NT2/D1 (cell line): ENCODE measurements at regions not wholly inside any gene's neighbourhood (a gene's known extent, or its start where the extent isn't known, plus 50 kb on each side); places are given as distances from the start of the nearest gene placed in this dataset.

Experiments used
- DNase-seq: peaks from one replicate; pipeline ENCODE4 v3.0.0-alpha.2; 2011; ENCODE audit warnings: low read depth, low spot score
- H3K27me3 ChIP-seq: 2 replicates; pipeline ENCODE4 v1.6.0; 2011; ENCODE audit warnings: mild to moderate bottlenecking; ENCODE audit not compliant: insufficient read length, insufficient read depth
- H3K36me3 ChIP-seq: 2 replicates; pipeline ENCODE4 v1.6.1; 2011; ENCODE audit warnings: mild to moderate bottlenecking, low read length, mixed read lengths; ENCODE audit not compliant: insufficient read depth, insufficient read length
- H3K4me1 ChIP-seq: 2 replicates; pipeline ENCODE4 v1.5.1; 2011; ENCODE audit not compliant: insufficient read depth, insufficient read length
- H3K4me3 ChIP-seq: 2 replicates; pipeline ENCODE4 v1.5.1; 2011; ENCODE audit warnings: low read depth; ENCODE audit not compliant: insufficient read length
- H3K9ac ChIP-seq: 2 replicates; pipeline ENCODE4 v1.6.0; 2011; ENCODE audit warnings: low read depth; ENCODE audit not compliant: insufficient read length
- H3K9me3 ChIP-seq: 2 replicates; pipeline ENCODE4 v1.5.1; 2011; ENCODE audit warnings: mild to moderate bottlenecking, low read length; ENCODE audit not compliant: insufficient read depth
- SUZ12 ChIP-seq: IDR thresholded peaks from 2 replicates; pipeline ENCODE4 v1.6.1; 2011; ENCODE audit not compliant: insufficient read length, insufficient read depth; ENCODE audit errors: extremely low read depth
- YY1 ChIP-seq: IDR thresholded peaks from 2 replicates; pipeline ENCODE4 v1.6.1; 2011; ENCODE audit not compliant: insufficient read length, insufficient read depth
- ZNF274 ChIP-seq: IDR thresholded peaks from 2 replicates; pipeline ENCODE4 v1.6.1; 2011; ENCODE audit warnings: mild to moderate bottlenecking, low read depth, low read length

GRCh38 chr17:77755410-77755963 is 203.0 kb upstream of the TNRC6C start:
- H3K4me1 ChIP-seq, result peaks cover 5% of the 10 kb centered on the region
- peaks cover 7% of the 10 kb centered on the region; the same call in 1 of the 2 replicates for H3K9me3 ChIP-seq
- H3K9ac ChIP-seq, result no peak overlapping the region
- TF ChIP-seq YY1, result no peak
- TF ChIP-seq ZNF274, result no peak
- TF ChIP-seq SUZ12, result no peak
- H3K27me3 ChIP-seq, result no peaks in the 10 kb centered on the region
- H3K4me3 ChIP-seq, result no peak overlapping the region
- no peak for DNase-seq
- no peaks in the 10 kb centered on the region for H3K36me3 ChIP-seq

GRCh38 chr17:77756028-77756427 is 202.5 kb upstream of the TNRC6C start:
- H3K4me1 ChIP-seq, result peaks cover 5% of the 10 kb centered on the region
- no peaks in the 10 kb centered on the region for H3K27me3 ChIP-seq
- peaks cover 7% of the 10 kb centered on the region; the same call in 1 of the 2 replicates for H3K9me3 ChIP-seq
- H3K4me3 ChIP-seq, result no peak overlapping the region
- no peak for DNase-seq
- H3K36me3 ChIP-seq, result no peaks in the 10 kb centered on the region
- no peak for TF ChIP-seq YY1
- no peak for TF ChIP-seq ZNF274
- TF ChIP-seq SUZ12, result no peak
- no peak overlapping the region for H3K9ac ChIP-seq

DNA sequence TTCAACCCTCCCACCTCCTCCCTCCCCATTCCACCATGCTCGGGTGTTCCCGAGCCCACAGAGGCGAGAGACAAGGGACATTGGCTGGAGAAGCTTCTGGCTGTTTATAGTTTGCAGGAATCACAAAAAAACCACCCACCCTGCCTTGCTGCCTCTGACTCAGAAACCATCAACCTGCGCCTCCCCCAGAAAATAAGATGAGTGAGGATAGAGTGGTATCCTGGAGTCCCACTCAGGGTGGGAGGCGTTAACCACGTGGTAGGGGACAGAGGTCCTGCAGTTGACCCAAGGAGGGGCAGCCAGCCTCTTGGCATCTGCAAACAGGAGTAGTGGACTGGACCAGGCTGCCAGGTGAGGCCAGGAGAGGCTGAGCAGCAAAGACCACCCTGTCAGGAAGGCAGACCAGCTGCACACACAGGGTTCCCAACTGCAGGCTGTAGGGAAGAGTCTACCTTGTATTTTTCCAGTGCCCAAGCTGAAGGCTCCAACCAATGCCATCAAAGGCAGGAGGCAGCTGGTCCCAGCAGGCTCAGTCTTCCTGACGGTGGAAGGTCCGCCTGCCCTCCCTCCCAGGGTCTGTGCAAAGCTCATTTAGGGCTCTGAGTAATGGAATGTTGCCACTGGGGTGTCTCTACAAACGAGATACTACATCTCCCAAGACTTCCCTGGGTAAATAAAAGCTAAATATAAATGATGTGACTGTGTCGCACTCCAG is 201.5 kb upstream of the TNRC6C start:
- no peak for DNase-seq
- no peaks in the 10 kb centered on the region for H3K27me3 ChIP-seq

GRCh38 chr17:77757561-77757898 is 201.0 kb upstream of the TNRC6C start:
- no peak for DNase-seq
- Histone ChIP-seq H3K4me3 (no peak overlapping the region), H3K4me1 (peaks cover 5% of the 10 kb centered on the region), H3K36me3 (no peaks in the 10 kb centered on the region), H3K9me3 (peaks cover 7% of the 10 kb centered on the region; the same call in 1 of the 2 replicates), H3K27me3 (no peaks in the 10 kb centered on the region), H3K9ac (no peak overlapping the region)
- TF ChIP-seq ZNF274 (no peak), SUZ12 (no peak), YY1 (no peak)

More for the DNA sequence above, 201.5 kb upstream of the TNRC6C start:
- no peak for TF ChIP-seq SUZ12
- no peak for TF ChIP-seq ZNF274
- no peak for TF ChIP-seq YY1
- H3K4me3 ChIP-seq, result no peak overlapping the region
- H3K9me3 ChIP-seq, result peaks cover 7% of the 10 kb centered on the region; the same call in 1 of the 2 replicates
- no peaks in the 10 kb centered on the region for H3K36me3 ChIP-seq
- peaks cover 5% of the 10 kb centered on the region for H3K4me1 ChIP-seq
- H3K9ac ChIP-seq, result peak overlapping the region; percentile 8

DNA sequence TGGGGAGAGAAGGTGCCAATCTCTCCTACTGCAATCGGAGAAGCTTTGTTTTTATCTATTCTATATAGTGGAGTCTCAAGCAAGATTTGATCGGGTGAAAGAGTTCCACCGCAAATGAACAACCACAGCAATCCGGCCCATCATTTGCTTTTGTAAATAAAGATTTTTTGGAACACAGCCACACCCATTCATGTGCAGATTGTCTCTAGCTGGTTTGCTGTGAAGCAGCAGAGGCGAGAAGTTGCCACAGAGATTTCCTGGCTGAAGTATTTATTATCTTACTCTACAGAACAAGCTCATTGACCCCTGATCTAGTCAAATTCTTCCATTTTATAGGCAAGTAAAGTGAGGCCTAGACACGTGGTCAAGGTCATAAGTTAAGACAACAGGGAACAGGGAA is 195.5 kb upstream of the TNRC6C start:
- Histone ChIP-seq H3K27me3 (no peaks in the 10 kb centered on the region), H3K36me3 (no peaks in the 10 kb centered on the region), H3K4me3 (no peak overlapping the region), H3K9ac (no peak overlapping the region), H3K4me1 (no peaks in the 10 kb centered on the region), H3K9me3 (no peaks in the 10 kb centered on the region)
- no peak for DNase-seq
- TF ChIP-seq YY1 (no peak), SUZ12 (no peak), ZNF274 (no peak)

- no peaks in the 10 kb centered on the region for H3K4me1 ChIP-seq
- H3K9me3 ChIP-seq, result no peaks in the 10 kb centered on the region
- no peak overlapping the region for H3K4me3 ChIP-seq
- H3K9ac ChIP-seq, result no peak overlapping the region
- H3K36me3 ChIP-seq, result no peaks in the 10 kb centered on the region
- no peak for TF ChIP-seq ZNF274
- no peak for TF ChIP-seq SUZ12
- TF ChIP-seq YY1, result no peak
- no peaks in the 10 kb centered on the region for H3K27me3 ChIP-seq
- no peak for DNase-seq
Observed at GRCh38 chr17:77763575-77763974, 194.9 kb upstream of the TNRC6C start.

GRCh38 chr17:77765292-77765691 is 193.2 kb upstream of the TNRC6C start:
- no peak for TF ChIP-seq YY1
- TF ChIP-seq ZNF274, result no peak
- no peak for TF ChIP-seq SUZ12
- DNase-seq, result no peak
- Histone ChIP-seq H3K36me3 (no peaks in the 10 kb centered on the region), H3K9ac (no peak overlapping the region), H3K4me3 (no peak overlapping the region), H3K4me1 (peaks cover 1% of the 10 kb centered on the region), H3K9me3 (no peaks in the 10 kb centered on the region), H3K27me3 (peaks cover 3% of the 10 kb centered on the region)
